NB4 (cell line): ENCODE measurements at regions not wholly inside any gene's neighbourhood (a gene's known extent, or its start where the extent isn't known, plus 50 kb on each side); places are given as distances from the start of the nearest gene placed in this dataset.

Source experiments
- CTCF ChIP-seq: IDR thresholded peaks from one replicate; pipeline ENCODE4 v1.5.1; 2012; ENCODE audit warnings: low read depth, low read length
- POLR2A ChIP-seq: IDR thresholded peaks from 2 replicates; pipeline ENCODE4 v1.6.1; 2011; ENCODE audit warnings: mild to moderate bottlenecking; ENCODE audit not compliant: insufficient read length; ENCODE audit errors: extremely low read depth

- TF ChIP-seq POLR2A (no peak), CTCF (no peak)
Observed at GRCh38 chr18:24630346-24630880, 170.0 kb downstream of the HRH4 start.
